ENCODE measurements at regions not wholly inside any gene's neighbourhood (a gene's known extent, or its start where the extent isn't known, plus 50 kb on each side); places are given as distances from the start of the nearest gene placed in this dataset.
"Not testable (repeated sequence)": the region's sequence is repeated elsewhere in the genome, so short reads cannot be mapped to it uniquely, and the experiment has no call there.

- CTCF ChIA-PET; H2AFZ ChIP-seq (ENCODE audit: low read depth, low read length); H3K36me3 ChIP-seq (ENCODE audit: control insufficient read depth in 2 of 2, extremely low read depth in 1 of 2, insufficient read depth in 2 of 2, low read length in 2 of 2); intact Hi-C loops (cut with micrococcal nuclease); DNase-seq (ENCODE audit: low read depth, low spot score); POLR2A ChIA-PET; BruUV-seq (replicated peaks); H3K4me2 ChIP-seq (ENCODE audit: insufficient read depth, low read length); H4K20me1 ChIP-seq (replicated peaks; ENCODE audit: control insufficient read depth, extremely low read depth, insufficient read depth, low read length); H3K27me3 ChIP-seq (ENCODE audit: control insufficient read depth in 2 of 2, insufficient read depth in 2 of 2, low read length in 2 of 2); H3K79me2 ChIP-seq (ENCODE audit: control insufficient read depth, insufficient read depth, low read length); H3K9me1 ChIP-seq (replicated peaks; ENCODE audit: control insufficient read depth, extremely low read depth, insufficient read depth, low read length); H3K9ac ChIP-seq (replicated peaks; ENCODE audit: extremely low read depth, insufficient read depth, low read length); H3K4me1 ChIP-seq (ENCODE audit: control insufficient read depth, extremely low read depth, insufficient read depth, low read length); dilution Hi-C loops (cut with MboI; ENCODE audit: extremely low pct_ligation_motif_present, low sequenced_read_pairs); H3K27ac ChIP-seq (ENCODE audit: insufficient read depth, low read depth, low read length); H3K4me3 ChIP-seq (replicated peaks in 1 of 3; ENCODE audit: insufficient read depth in 1 of 3, low read depth in 1 of 3, low read length in 3 of 3); H3K9me3 ChIP-seq (replicated peaks; ENCODE audit: control insufficient read depth, insufficient read depth, low read length): not testable (repeated sequence)
- peak; percentile 62 for FAIRE-seq
Measured at GRCh38 chr6:115579565-115579964, 481.1 kb downstream of the FRK start.

GRCh38 chr6:115577270-115577669, 483.4 kb downstream of the FRK start:
- intact Hi-C loops (cut with micrococcal nuclease) = no loop called here
- H3K27ac ChIP-seq (ENCODE audit: insufficient read depth, low read depth, low read length) = no peak overlapping the region
- CTCF ChIA-PET = no interaction called here
- TF ChIP-seq MAX (IDR thresholded peaks at IDR 0.05; ENCODE audit: insufficient read depth, insufficient read length) = no peak
- no peak for TF ChIP-seq JUN (IDR thresholded peaks at IDR 0.05; ENCODE audit: borderline replicate concordance, insufficient read depth, insufficient read length, low read depth)
- TF ChIP-seq CTCF (IDR thresholded peaks at IDR 0.05; ENCODE audit: extremely low read depth in 1 of 2, insufficient read depth in 1 of 2, low read depth in 1 of 2, low read length in 2 of 2) = no peak
- TF ChIP-seq MYC (IDR thresholded peaks at IDR 0.05; ENCODE audit: low read depth, low read length) = no peak
- no peak for TF ChIP-seq POLR2AphosphoS5 (IDR thresholded peaks at IDR 0.05; ENCODE audit: insufficient read depth, low read depth, low read length)
- TF ChIP-seq GATA2 (IDR thresholded peaks at IDR 0.05; ENCODE audit: insufficient read depth, insufficient read length, low read depth, low read length) = no peak
- TF ChIP-seq POLR2A (IDR thresholded peaks at IDR 0.05; ENCODE audit: low read depth, low read length) = no peak
- no peak for TF ChIP-seq FOS (IDR thresholded peaks at IDR 0.05; ENCODE audit: borderline replicate concordance, insufficient read depth, low read length)
- no peak for TF ChIP-seq EZH2 (IDR thresholded peaks at IDR 0.05; ENCODE audit: borderline replicate concordance, low read depth, low read length, severe bottlenecking)
- no TSS peak for BruUV-seq (replicated peaks)
- H3K36me3 ChIP-seq (ENCODE audit: control insufficient read depth in 2 of 2, extremely low read depth in 1 of 2, insufficient read depth in 2 of 2, low read length in 2 of 2) = no peaks in the 10 kb centered on the region
- no peaks in the 10 kb centered on the region for H3K79me2 ChIP-seq (ENCODE audit: control insufficient read depth, insufficient read depth, low read length)
- H4K20me1 ChIP-seq (replicated peaks; ENCODE audit: control insufficient read depth, extremely low read depth, insufficient read depth, low read length) = no peaks in the 10 kb centered on the region
- H3K4me1 ChIP-seq (ENCODE audit: control insufficient read depth, extremely low read depth, insufficient read depth, low read length) = no peaks in the 10 kb centered on the region
- POLR2A ChIA-PET = no interaction called here
- H3K9me3 ChIP-seq (replicated peaks; ENCODE audit: control insufficient read depth, insufficient read depth, low read length) = no peaks in the 10 kb centered on the region
- no peaks in the 10 kb centered on the region for H3K27me3 ChIP-seq (ENCODE audit: control insufficient read depth in 2 of 2, insufficient read depth in 2 of 2, low read length in 2 of 2)
- H3K9ac ChIP-seq (replicated peaks; ENCODE audit: extremely low read depth, insufficient read depth, low read length) = no peak overlapping the region
- DNase-seq (ENCODE audit: low read depth, low spot score) (no peak), FAIRE-seq (no peak)
- no peaks in the 10 kb centered on the region for H3K9me1 ChIP-seq (replicated peaks; ENCODE audit: control insufficient read depth, extremely low read depth, insufficient read depth, low read length)
- H2AFZ ChIP-seq (ENCODE audit: low read depth, low read length) = no peak overlapping the region
- no peak overlapping the region for H3K4me3 ChIP-seq (replicated peaks in 1 of 3; ENCODE audit: insufficient read depth in 1 of 3, low read depth in 1 of 3, low read length in 3 of 3)
- H3K4me2 ChIP-seq (ENCODE audit: insufficient read depth, low read length) = no peak overlapping the region
- dilution Hi-C loops (cut with MboI; ENCODE audit: extremely low pct_ligation_motif_present, low sequenced_read_pairs) = no loop called here
